NB4 (cell line): ENCODE measurements at regions not wholly inside any gene's neighbourhood (a gene's known extent, or its start where the extent isn't known, plus 50 kb on each side); places are given as distances from the start of the nearest gene placed in this dataset.

ENCODE experiments used
- POLR2A ChIP-seq: IDR thresholded peaks from 2 replicates; pipeline ENCODE4 v1.6.1; 2011; ENCODE audit warnings: mild to moderate bottlenecking; ENCODE audit not compliant: insufficient read length; ENCODE audit errors: extremely low read depth
- TF ChIP-seq, protein P1 (sequence below): IDR thresholded peaks from one replicate; pipeline ENCODE4 v1.5.1; 2012; ENCODE audit warnings: low read depth, low read length

DNA sequence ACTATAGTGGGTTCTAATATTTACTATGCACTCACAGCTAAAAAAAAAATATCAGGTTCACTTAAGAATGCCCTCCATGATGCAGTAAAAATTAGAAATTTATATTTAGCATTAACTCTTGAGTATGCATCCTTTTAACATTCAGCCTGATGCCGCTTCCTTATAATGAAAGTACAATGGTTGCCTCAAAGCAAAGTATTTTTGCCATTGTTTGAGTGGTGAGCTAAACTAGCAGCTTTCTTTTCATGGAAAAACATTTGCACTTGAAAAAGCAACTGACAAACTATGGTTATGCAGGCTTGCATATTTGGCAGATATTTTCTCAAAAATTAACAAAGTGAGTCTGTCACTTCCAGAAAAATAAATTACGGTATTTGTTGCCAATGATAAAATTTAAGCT, 188.6 kb downstream of the SLC6A15 start:
- TF ChIP-seq, protein P1, sequence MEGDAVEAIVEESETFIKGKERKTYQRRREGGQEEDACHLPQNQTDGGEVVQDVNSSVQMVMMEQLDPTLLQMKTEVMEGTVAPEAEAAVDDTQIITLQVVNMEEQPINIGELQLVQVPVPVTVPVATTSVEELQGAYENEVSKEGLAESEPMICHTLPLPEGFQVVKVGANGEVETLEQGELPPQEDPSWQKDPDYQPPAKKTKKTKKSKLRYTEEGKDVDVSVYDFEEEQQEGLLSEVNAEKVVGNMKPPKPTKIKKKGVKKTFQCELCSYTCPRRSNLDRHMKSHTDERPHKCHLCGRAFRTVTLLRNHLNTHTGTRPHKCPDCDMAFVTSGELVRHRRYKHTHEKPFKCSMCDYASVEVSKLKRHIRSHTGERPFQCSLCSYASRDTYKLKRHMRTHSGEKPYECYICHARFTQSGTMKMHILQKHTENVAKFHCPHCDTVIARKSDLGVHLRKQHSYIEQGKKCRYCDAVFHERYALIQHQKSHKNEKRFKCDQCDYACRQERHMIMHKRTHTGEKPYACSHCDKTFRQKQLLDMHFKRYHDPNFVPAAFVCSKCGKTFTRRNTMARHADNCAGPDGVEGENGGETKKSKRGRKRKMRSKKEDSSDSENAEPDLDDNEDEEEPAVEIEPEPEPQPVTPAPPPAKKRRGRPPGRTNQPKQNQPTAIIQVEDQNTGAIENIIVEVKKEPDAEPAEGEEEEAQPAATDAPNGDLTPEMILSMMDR, result no peak
- TF ChIP-seq POLR2A, result no peak
